Germinal center (tissue), 1 donor: ENCODE measurements at regions not wholly inside any gene's neighbourhood (a gene's known extent, or its start where the extent isn't known, plus 50 kb on each side); places are given as distances from the start of the nearest gene placed in this dataset.
A peak's percentile ranks its signal among the peaks of the same experiment; 100 is the strongest.

ENCODE experiments used
- DNase-seq: peaks from one replicate; pipeline ENCODE4 v3.0.0; 2012; ENCODE audit warnings: mixed read lengths, low spot score

GRCh38 chr6:44011350-44011920 lies 115.8 kb downstream of the MRPL14 start:
- no peak for DNase-seq

GRCh38 chr6:44010411-44011349 lies 116.6 kb downstream of the MRPL14 start:
- no peak for DNase-seq

- no peak for DNase-seq
These were observed 117.6 kb downstream of the MRPL14 start for GRCh38 chr6:44009425-44010321.

GRCh38 chr6:44008821-44009370 lies 118.4 kb downstream of the MRPL14 start:
- no peak for DNase-seq

- no peak for DNase-seq
These were observed 119.2 kb downstream of the MRPL14 start for GRCh38 chr6:44007818-44008621.

- no peak for DNase-seq
These were observed 120.4 kb downstream of the MRPL14 start for GRCh38 chr6:44006872-44007303.

GRCh38 chr6:44006123-44006871 lies 121.0 kb downstream of the MRPL14 start:
- no peak for DNase-seq

GRCh38 chr6:44005507-44005903 lies 121.7 kb downstream of the MRPL14 start:
- DNase-seq = no peak

GRCh38 chr6:44004625-44005506 lies 122.4 kb downstream of the MRPL14 start:
- no peak for DNase-seq

GRCh38 chr6:44004136-44004535 lies 123.1 kb downstream of the MRPL14 start:
- DNase-seq = no peak

- peak; percentile 28 for DNase-seq
These were observed 123.7 kb downstream of the MRPL14 start for GRCh38 chr6:44003345-44004061.

- peak; percentile 68 for DNase-seq
These were observed 124.5 kb downstream of the MRPL14 start for GRCh38 chr6:44002593-44003344.

GRCh38 chr6:44002067-44002592 lies 125.1 kb downstream of the MRPL14 start:
- no peak for DNase-seq

- peak; percentile 47 for DNase-seq
These were observed 125.8 kb downstream of the MRPL14 start for GRCh38 chr6:44001318-44002066.

- peak; percentile 57 for DNase-seq
These were observed 126.9 kb downstream of the MRPL14 start for GRCh38 chr6:44000164-44000842.

GRCh38 chr6:43999628-44000027 lies 127.6 kb downstream of the MRPL14 start:
- no peak for DNase-seq
